ENCODE measurements at regions not wholly inside any gene's neighbourhood (a gene's known extent, or its start where the extent isn't known, plus 50 kb on each side); places are given as distances from the start of the nearest gene placed in this dataset.

- TF ChIP-seq CTCF (IDR thresholded peaks at IDR 0.05) = no peak
- no peak for TF ChIP-seq POLR2A (IDR thresholded peaks at IDR 0.05)
Measured at GRCh38 chr13:72431981-72432682, 295.3 kb downstream of the MZT1 start.

Measured in esophagus squamous epithelium (tissue), 4 donors.